ENCODE measurements at regions not wholly inside any gene's neighbourhood (a gene's known extent, or its start where the extent isn't known, plus 50 kb on each side); places are given as distances from the start of the nearest gene placed in this dataset.

DNA sequence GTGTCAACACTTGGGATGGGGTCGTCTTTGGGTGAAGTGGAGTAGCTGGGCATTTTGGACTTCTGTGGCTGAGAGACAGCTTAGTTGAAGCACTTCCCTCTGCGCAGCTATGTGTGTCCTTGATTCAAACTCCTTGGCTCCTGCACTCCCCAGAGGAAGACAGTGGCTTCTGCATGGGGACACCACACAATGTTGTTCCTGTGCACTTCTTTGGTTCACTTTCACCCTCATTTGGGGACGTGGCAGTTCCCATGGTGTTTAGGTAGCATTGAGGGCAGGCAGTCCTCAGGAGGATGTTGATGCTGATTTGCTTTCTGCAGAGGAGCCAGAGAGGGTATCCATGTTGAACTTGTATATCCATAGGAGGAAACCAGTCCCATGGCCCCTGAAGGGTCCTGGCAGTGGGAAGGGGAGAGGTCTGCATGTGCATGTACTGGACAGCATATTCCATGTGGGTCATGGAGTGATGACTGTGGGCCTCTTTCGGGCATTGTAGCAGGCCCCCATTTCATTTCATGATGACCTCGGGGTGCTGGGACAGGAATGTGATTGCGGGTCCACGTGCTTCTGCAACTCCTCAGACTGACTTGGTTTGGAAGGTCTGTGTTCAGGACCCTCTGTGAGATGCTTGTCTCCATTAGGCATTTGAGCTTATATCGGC lies 135.4 kb downstream of the SNRPN start:
- Histone ChIP-seq H3K18ac (ENCODE audit: low read depth, low read length) (no peak overlapping the region), H3K9me1 (ENCODE audit: insufficient read depth, low read length) (no peaks in the 10 kb centered on the region), H3K23ac (ENCODE audit: low read depth, low read length) (no peak overlapping the region), H2BK120ac (ENCODE audit: low read depth, low read length) (no peak overlapping the region), H3K27ac (ENCODE audit: insufficient read depth, low read length) (no peak overlapping the region), H3K4me2 (ENCODE audit: low read depth, low read length) (no peak overlapping the region), H3K9me3 (ENCODE audit: control insufficient read depth, insufficient read depth, low read length) (peaks cover 62% of the 10 kb centered on the region), H3K4me1 (ENCODE audit: control insufficient read depth, insufficient read depth, low read length) (no peaks in the 10 kb centered on the region), H3K4me3 (ENCODE audit: insufficient read depth, low read depth, low read length) (no peak overlapping the region), H3K4ac (ENCODE audit: low read depth, low read length) (no peak overlapping the region), H4K8ac (ENCODE audit: low read depth in 2 of 2, low read length in 2 of 2) (no peak overlapping the region), H2BK5ac (ENCODE audit: low read depth, low read length, poor library complexity, severe bottlenecking) (no peak overlapping the region), H2AK5ac (ENCODE audit: low read depth, low read length) (no peak overlapping the region), H3K36me3 (ENCODE audit: control insufficient read depth, insufficient read depth, low read length) (peaks cover 84% of the 10 kb centered on the region), H2AFZ (replicated peaks; ENCODE audit: low read length, poor library complexity) (no peak overlapping the region), H4K91ac (ENCODE audit: insufficient read depth, low read depth, low read length) (no peak overlapping the region), H2AK9ac (replicated peaks; ENCODE audit: low read depth, low read length, poor library complexity) (peak overlapping the region; percentile 37), H3K9ac (ENCODE audit: low read depth, low read length) (no peak overlapping the region), H3K14ac (replicated peaks; ENCODE audit: low read depth, low read length) (no peak overlapping the region), H3K56ac (ENCODE audit: extremely low read depth, insufficient read depth, low read length) (no peak overlapping the region; the same call in 1 of the 2 replicates), H4K5ac (ENCODE audit: low read depth, low read length) (no peak overlapping the region), H3K79me1 (ENCODE audit: low read depth in 1 of 2, low read length in 2 of 2) (no peaks in the 10 kb centered on the region; a peak in 1 of 4 replicates), H3K27me3 (ENCODE audit: control insufficient read depth, insufficient read depth, low read length) (no peaks in the 10 kb centered on the region), H4K20me1 (ENCODE audit: insufficient read depth, low read length) (no peaks in the 10 kb centered on the region), H2BK20ac (ENCODE audit: low read depth, low read length) (no peak overlapping the region), H2BK15ac (ENCODE audit: low read depth, low read length) (no peak overlapping the region)
- BruUV-seq (replicated peaks), result no TSS peak
- ChIA-PET CTCF (no interaction called here), POLR2A (ENCODE audit: unreplicated experiment) (no interaction called here)
- TF ChIP-seq RFX5 (IDR thresholded peaks at IDR 0.05; ENCODE audit: low read depth, low read length) (no peak), CHD1 (IDR thresholded peaks at IDR 0.05; ENCODE audit: low read depth, low read length) (no peak), SMC3 (IDR thresholded peaks at IDR 0.05; ENCODE audit: low read depth, low read length) (no peak), FOS (IDR thresholded peaks at IDR 0.05; ENCODE audit: low read depth, low read length) (no peak), MAZ (IDR thresholded peaks at IDR 0.05; ENCODE audit: borderline replicate concordance, low read depth, low read length) (no peak), MAFK (IDR thresholded peaks at IDR 0.05; ENCODE audit: low read depth, low read length) (no peak)
- TF ChIP-seq, protein P1, sequence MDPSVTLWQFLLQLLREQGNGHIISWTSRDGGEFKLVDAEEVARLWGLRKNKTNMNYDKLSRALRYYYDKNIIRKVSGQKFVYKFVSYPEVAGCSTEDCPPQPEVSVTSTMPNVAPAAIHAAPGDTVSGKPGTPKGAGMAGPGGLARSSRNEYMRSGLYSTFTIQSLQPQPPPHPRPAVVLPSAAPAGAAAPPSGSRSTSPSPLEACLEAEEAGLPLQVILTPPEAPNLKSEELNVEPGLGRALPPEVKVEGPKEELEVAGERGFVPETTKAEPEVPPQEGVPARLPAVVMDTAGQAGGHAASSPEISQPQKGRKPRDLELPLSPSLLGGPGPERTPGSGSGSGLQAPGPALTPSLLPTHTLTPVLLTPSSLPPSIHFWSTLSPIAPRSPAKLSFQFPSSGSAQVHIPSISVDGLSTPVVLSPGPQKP (IDR thresholded peaks at IDR 0.05; ENCODE audit: borderline replicate concordance, low read depth, low read length), result no peak
- dilution Hi-C loops (cut with HindIII; ENCODE audit: low sequenced_read_pairs, unreplicated experiment) (no loop called here), intact Hi-C loops (cut with micrococcal nuclease) (loop anchor here (10.0 kb wide), 1 partner anchor 55 kb away; no protein-coding TSS in a partner anchor), in situ Hi-C loops (cut with MboI; ENCODE audit: low sequenced_read_pairs) (no loop called here)
- ATAC-seq (ENCODE audit: low read depth) (no peak), DNase-seq (no peak)
- 67% methylated on average over 2 of the region's 8 CpGs; no CpG with 5 or more reads in 1 of the 2 experiments for WGBS, 2 experiments (ENCODE audit: extremely low coverage in 2 of 2, insufficient read length in 1 of 2)
